ENCODE measurements at regions not wholly inside any gene's neighbourhood (a gene's known extent, or its start where the extent isn't known, plus 50 kb on each side); places are given as distances from the start of the nearest gene placed in this dataset.

DNA sequence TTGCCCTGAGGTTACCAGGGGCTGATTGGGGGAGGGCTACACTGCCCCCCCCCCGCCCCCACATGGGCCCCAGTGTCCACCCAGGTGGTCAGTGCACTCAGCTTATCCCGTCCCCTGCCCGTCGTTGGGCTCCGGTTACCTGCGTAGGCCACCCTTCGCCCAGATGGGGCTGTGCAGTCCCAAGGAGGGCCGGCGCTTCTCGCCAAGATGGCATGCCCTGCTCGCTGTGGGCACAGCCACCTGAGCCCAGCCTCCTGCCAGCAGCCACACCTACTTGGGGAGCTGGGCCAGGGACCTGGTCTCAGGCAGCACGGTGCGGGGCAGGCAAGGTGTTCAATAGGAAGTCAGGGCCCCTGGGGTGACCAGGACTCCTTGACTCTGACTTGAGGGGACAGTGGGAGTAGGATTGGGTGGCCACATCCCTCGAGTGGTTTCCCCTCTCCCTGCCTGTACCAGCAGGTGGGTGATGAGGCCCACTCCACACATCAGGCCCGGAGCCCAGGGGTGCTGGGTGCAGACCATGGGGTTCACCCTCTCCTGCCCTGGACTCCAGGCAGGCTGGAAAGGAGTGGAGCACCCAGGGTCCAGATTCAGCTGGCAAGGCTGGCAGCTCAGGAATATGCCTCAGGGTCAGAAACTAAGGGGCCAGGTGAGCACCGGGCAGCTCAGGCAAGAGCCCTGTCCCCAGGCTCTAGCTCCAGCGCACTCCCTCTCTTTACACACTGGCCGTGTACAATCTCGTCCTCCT lies 170.3 kb downstream of the GLI2 start:
- DNase-seq (ENCODE audit: low read depth) (no peak), FAIRE-seq (no peak)
- H3K4me3 ChIP-seq (ENCODE audit: low read depth, low read length): no peak overlapping the region
- no peaks in the 10 kb centered on the region for H3K27me3 ChIP-seq (ENCODE audit: control insufficient read depth, insufficient read depth, low read length)
- TF ChIP-seq, protein P1, sequence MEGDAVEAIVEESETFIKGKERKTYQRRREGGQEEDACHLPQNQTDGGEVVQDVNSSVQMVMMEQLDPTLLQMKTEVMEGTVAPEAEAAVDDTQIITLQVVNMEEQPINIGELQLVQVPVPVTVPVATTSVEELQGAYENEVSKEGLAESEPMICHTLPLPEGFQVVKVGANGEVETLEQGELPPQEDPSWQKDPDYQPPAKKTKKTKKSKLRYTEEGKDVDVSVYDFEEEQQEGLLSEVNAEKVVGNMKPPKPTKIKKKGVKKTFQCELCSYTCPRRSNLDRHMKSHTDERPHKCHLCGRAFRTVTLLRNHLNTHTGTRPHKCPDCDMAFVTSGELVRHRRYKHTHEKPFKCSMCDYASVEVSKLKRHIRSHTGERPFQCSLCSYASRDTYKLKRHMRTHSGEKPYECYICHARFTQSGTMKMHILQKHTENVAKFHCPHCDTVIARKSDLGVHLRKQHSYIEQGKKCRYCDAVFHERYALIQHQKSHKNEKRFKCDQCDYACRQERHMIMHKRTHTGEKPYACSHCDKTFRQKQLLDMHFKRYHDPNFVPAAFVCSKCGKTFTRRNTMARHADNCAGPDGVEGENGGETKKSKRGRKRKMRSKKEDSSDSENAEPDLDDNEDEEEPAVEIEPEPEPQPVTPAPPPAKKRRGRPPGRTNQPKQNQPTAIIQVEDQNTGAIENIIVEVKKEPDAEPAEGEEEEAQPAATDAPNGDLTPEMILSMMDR (IDR thresholded peaks at IDR 0.05; ENCODE audit: insufficient read depth, low read length, severe bottlenecking): no peak
- no peaks in the 10 kb centered on the region for H3K36me3 ChIP-seq (ENCODE audit: control insufficient read depth, insufficient read depth, low read length)

DNA sequence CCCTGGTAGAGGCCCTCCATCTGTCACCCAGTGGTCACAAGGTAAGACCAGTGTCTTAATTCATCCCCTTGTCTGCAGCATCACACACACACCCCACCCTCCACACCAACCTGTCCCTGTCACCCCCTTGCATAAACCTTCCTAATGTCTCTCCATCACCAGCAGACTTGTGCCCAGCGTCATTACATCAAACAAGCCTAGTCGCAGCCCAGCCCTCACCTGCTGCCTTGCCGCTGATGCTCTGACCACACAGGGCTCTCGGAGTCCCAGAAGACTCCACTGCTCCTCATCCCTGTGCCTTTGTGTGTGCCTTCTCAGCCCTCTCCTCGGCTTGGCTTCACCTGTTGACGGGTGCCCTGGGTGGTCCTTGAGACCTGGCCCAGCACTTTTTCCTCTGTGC lies 171.2 kb downstream of the GLI2 start:
- Histone ChIP-seq H3K4me3 (ENCODE audit: low read depth, low read length) (no peak overlapping the region), H3K36me3 (ENCODE audit: control insufficient read depth, insufficient read depth, low read length) (no peaks in the 10 kb centered on the region), H3K27me3 (ENCODE audit: control insufficient read depth, insufficient read depth, low read length) (no peaks in the 10 kb centered on the region)
- TF ChIP-seq, protein P1 (IDR thresholded peaks at IDR 0.05; ENCODE audit: insufficient read depth, low read length, severe bottlenecking): no peak
- DNase-seq (ENCODE audit: low read depth) (no peak), FAIRE-seq (no peak)

DNA sequence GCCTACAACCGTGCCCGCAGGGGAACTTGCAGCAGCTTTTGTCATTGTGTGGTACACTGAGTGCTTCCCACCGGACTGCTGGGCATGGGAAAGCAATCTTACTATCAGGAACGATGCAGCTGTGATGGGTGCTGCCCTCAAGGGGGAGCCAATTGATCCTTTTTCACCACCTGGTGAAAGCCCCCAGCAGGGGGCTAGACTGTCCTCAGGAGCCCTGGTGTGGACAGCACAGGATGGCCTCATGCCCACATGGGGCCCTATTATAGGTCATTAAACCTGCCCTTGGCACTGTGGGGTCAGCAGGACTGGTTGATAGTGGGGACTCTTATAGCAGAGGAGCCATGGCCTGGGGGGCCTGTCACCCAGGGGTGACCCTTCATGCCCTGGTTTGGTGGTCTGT lies 172.2 kb downstream of the GLI2 start:
- FAIRE-seq: no peak
- no peaks in the 10 kb centered on the region for H3K27me3 ChIP-seq (ENCODE audit: control insufficient read depth, insufficient read depth, low read length)

DNA sequence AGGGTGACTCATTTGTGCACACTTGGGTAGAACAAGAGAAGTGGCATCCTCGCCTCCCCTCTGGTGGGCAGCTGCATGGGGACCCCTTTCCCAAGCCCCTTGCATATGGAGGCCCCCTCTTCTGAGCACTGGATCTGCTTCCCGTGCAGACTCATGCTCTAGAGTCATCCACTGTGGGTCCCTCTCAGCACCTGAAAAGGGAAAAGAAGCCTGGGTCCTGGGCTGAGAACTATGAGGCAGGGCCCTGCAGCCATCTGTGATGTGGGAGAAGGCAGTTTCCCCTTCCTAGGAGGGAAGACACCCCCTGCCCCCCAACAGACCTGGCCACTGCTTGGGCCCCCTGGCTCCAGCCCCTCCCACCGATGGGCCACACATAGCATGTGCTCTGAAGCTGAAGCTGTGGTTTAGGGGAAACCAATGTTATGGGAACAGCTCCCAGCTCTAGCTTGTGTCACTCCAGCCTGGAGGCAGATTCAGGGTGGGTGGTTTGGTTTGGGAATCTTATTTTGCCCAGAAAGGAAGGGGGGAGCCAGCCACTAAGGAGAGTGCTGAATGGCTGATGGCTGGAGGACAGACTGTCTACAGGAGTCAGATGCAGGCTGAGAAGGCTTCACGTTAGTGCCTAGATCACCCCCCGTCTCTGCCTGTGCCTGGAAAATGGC lies 172.8 kb downstream of the GLI2 start:
- FAIRE-seq (no peak), DNase-seq (ENCODE audit: low read depth) (no peak)
- TF ChIP-seq, protein P1 (IDR thresholded peaks at IDR 0.05; ENCODE audit: insufficient read depth, low read length, severe bottlenecking): no peak
- no peaks in the 10 kb centered on the region for H3K36me3 ChIP-seq (ENCODE audit: control insufficient read depth, insufficient read depth, low read length)
- no peak overlapping the region for H3K4me3 ChIP-seq (ENCODE audit: low read depth, low read length)
- H3K27me3 ChIP-seq (ENCODE audit: control insufficient read depth, insufficient read depth, low read length): no peaks in the 10 kb centered on the region

More for the DNA sequence above, 172.2 kb downstream of the GLI2 start:
- TF ChIP-seq, protein P1 (IDR thresholded peaks at IDR 0.05; ENCODE audit: insufficient read depth, low read length, severe bottlenecking): peak; percentile 7
- Histone ChIP-seq H3K36me3 (ENCODE audit: control insufficient read depth, insufficient read depth, low read length) (no peaks in the 10 kb centered on the region), H3K4me3 (ENCODE audit: low read depth, low read length) (no peak overlapping the region)
- DNase-seq (ENCODE audit: low read depth): no peak

DNA sequence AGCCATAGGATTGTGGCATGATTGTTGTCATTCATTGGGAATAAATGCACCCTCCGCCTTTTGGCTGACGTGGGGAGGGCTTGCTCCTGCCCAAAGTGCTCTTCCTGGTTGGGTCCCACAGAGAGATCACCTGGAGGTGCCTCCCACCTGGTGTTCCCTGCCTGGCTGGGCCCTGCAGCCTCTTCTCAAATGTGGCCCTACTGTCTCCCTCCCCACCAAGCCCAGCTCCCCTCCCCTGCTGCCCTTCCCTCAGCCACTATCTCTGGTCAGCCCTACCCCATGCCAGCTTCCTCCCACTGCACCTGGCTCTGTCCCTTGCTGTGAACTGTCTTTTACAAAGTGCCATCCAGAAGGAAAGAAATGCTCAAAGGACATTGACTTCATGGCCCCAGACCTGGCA lies 173.4 kb downstream of the GLI2 start:
- DNase-seq (ENCODE audit: low read depth): no peak
- TF ChIP-seq, protein P1 (IDR thresholded peaks at IDR 0.05; ENCODE audit: insufficient read depth, low read length, severe bottlenecking): no peak
- H3K36me3 ChIP-seq (ENCODE audit: control insufficient read depth, insufficient read depth, low read length): no peaks in the 10 kb centered on the region
- no peak overlapping the region for H3K4me3 ChIP-seq (ENCODE audit: low read depth, low read length)
- FAIRE-seq: no peak
- H3K27me3 ChIP-seq (ENCODE audit: control insufficient read depth, insufficient read depth, low read length): no peaks in the 10 kb centered on the region
